Liver (tissue), 3 donors: ENCODE measurements at regions not wholly inside any gene's neighbourhood (a gene's known extent, or its start where the extent isn't known, plus 50 kb on each side); places are given as distances from the start of the nearest gene placed in this dataset.
"Not testable (repeated sequence)": the region's sequence is repeated elsewhere in the genome, so short reads cannot be mapped to it uniquely, and the experiment has no call there.

Source experiments
- GABPA ChIP-seq, 2 donors: IDR thresholded peaks in 1 of 2; conservative IDR thresholded peaks in 1 of 2; 2 replicates each; pipeline ENCODE4 v1.6.1; 2016; ENCODE audit warnings: antibody characterized with exemption in 2 of 2, mild to moderate bottlenecking in 1 of 2, moderate library complexity in 1 of 2
- HNF4A ChIP-seq, 2 donors: conservative IDR thresholded peaks; 2 replicates each; pipeline ENCODE4 v1.6.1; 2016; ENCODE audit warnings: antibody characterized with exemption in 2 of 2, mild to moderate bottlenecking in 2 of 2
- JUND ChIP-seq, 2 donors: IDR thresholded peaks; 2 replicates each; pipeline ENCODE4 v1.6.1; 2016; ENCODE audit warnings: antibody characterized with exemption in 2 of 2
- RAD21 ChIP-seq, 2 donors: IDR thresholded peaks; 2 replicates each; pipeline ENCODE4 v1.6.1; 2016; ENCODE audit warnings: antibody characterized with exemption in 2 of 2, mild to moderate bottlenecking in 2 of 2
- SP1 ChIP-seq: IDR thresholded peaks from 2 replicates; pipeline ENCODE4 v1.6.1; 2018; ENCODE audit warnings: antibody characterized with exemption, mild to moderate bottlenecking
- TAF1 ChIP-seq: conservative IDR thresholded peaks from 2 replicates; pipeline ENCODE4 v1.6.1; 2016; ENCODE audit warnings: antibody characterized with exemption, mild to moderate bottlenecking
- YY1 ChIP-seq: IDR thresholded peaks from 2 replicates; pipeline ENCODE4 v1.6.1; 2016; ENCODE audit warnings: antibody characterized with exemption, mild to moderate bottlenecking
- TF ChIP-seq, protein P1 (sequence below): fragments of 150-350 bp; IDR thresholded peaks from 2 replicates; pipeline ENCODE4 v1.5.1; 2017; ENCODE audit warnings: improper control_type of control experiment, low read depth, low read length; ENCODE audit not compliant: missing input control
- TF ChIP-seq, protein P2 (sequence below): IDR thresholded peaks from 2 replicates; pipeline ENCODE4 v1.6.1; 2016; ENCODE audit warnings: antibody characterized with exemption
- TF ChIP-seq, protein P3 (sequence below): IDR thresholded peaks from 2 replicates; pipeline ENCODE4 v1.6.1; 2016; ENCODE audit warnings: antibody characterized with exemption, mild to moderate bottlenecking
- donor health status: healthy.
- donor health status: healthy.

DNA sequence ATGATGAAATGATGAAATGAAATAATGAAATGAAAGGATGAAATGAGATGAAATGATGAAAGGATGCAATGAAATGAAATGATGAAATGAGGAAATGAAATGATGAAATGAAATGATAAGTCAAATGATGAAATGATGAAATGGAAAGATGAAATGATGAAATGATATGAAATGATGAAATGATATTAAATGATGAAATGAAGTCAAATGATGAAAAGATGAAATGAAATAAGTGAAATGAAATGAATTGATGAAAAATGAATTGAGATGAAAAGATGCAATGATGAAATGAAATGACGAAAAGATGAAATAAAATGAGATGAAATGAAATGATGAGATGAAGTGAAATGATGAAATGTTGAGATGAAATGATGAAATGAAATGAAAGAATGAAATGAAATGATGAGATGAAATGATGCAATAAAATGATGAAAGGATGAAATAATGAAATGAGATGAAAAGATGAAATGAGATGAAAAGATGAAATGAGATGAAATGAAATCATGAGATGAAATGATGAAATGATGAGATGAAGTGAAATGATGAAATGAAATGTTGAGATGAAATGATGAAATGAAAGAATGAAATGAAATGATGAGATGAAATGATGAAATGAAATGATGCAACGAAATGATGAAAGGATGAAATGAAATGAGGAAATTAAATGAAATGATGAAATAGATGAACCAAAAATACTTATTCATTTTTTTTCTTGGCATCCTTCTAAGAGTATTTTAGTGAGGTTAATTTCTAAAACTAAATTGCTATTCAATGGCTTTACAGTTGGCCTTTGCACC is 139.8 kb upstream of the ERV3-1 start:
- not testable (repeated sequence) for TF ChIP-seq YY1; RAD21 (IDR thresholded peaks at IDR 0.05); HNF4A (conservative IDR thresholded peaks at IDR 0.05); TAF1; SP1; JUND (IDR thresholded peaks at IDR 0.05); GABPA (IDR thresholded peaks at IDR 0.05 in 1 of 2, conservative IDR thresholded peaks at IDR 0.05 in 1 of 2)
- TF ChIP-seq, protein P1, sequence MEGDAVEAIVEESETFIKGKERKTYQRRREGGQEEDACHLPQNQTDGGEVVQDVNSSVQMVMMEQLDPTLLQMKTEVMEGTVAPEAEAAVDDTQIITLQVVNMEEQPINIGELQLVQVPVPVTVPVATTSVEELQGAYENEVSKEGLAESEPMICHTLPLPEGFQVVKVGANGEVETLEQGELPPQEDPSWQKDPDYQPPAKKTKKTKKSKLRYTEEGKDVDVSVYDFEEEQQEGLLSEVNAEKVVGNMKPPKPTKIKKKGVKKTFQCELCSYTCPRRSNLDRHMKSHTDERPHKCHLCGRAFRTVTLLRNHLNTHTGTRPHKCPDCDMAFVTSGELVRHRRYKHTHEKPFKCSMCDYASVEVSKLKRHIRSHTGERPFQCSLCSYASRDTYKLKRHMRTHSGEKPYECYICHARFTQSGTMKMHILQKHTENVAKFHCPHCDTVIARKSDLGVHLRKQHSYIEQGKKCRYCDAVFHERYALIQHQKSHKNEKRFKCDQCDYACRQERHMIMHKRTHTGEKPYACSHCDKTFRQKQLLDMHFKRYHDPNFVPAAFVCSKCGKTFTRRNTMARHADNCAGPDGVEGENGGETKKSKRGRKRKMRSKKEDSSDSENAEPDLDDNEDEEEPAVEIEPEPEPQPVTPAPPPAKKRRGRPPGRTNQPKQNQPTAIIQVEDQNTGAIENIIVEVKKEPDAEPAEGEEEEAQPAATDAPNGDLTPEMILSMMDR = not testable (repeated sequence)
- TF ChIP-seq, protein P2, sequence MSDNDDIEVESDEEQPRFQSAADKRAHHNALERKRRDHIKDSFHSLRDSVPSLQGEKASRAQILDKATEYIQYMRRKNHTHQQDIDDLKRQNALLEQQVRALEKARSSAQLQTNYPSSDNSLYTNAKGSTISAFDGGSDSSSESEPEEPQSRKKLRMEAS = not testable (repeated sequence)
- TF ChIP-seq, protein P3, sequence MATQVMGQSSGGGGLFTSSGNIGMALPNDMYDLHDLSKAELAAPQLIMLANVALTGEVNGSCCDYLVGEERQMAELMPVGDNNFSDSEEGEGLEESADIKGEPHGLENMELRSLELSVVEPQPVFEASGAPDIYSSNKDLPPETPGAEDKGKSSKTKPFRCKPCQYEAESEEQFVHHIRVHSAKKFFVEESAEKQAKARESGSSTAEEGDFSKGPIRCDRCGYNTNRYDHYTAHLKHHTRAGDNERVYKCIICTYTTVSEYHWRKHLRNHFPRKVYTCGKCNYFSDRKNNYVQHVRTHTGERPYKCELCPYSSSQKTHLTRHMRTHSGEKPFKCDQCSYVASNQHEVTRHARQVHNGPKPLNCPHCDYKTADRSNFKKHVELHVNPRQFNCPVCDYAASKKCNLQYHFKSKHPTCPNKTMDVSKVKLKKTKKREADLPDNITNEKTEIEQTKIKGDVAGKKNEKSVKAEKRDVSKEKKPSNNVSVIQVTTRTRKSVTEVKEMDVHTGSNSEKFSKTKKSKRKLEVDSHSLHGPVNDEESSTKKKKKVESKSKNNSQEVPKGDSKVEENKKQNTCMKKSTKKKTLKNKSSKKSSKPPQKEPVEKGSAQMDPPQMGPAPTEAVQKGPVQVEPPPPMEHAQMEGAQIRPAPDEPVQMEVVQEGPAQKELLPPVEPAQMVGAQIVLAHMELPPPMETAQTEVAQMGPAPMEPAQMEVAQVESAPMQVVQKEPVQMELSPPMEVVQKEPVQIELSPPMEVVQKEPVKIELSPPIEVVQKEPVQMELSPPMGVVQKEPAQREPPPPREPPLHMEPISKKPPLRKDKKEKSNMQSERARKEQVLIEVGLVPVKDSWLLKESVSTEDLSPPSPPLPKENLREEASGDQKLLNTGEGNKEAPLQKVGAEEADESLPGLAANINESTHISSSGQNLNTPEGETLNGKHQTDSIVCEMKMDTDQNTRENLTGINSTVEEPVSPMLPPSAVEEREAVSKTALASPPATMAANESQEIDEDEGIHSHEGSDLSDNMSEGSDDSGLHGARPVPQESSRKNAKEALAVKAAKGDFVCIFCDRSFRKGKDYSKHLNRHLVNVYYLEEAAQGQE = not testable (repeated sequence)
